Fibroblast of skin of right biceps (primary cell): ENCODE measurements at regions not wholly inside any gene's neighbourhood (a gene's known extent, or its start where the extent isn't known, plus 50 kb on each side); places are given as distances from the start of the nearest gene placed in this dataset.

Experiments
- DNase-seq: peaks from one replicate; pipeline ENCODE4 v3.0.0-alpha.2; 2013

DNA sequence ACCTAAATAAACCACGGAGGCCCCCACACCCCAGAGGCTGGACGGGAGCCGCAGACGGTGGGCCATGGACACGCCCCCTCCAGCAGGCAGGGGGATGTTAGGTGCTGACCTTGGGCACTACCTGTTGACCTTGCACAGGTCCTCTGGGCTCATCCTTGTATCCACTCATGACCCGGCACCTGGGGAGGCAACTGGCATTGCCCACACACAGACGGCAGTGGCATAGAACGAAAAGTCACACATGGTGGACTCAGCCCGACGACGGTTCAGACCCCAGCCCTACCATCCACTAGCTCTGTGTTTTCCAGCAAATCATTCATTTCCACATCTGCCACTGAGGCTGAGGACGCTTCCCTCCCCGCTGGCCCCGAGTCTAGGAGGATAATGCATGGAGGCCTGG, 247.7 kb upstream of the PPP2R2D start:
- no peak for DNase-seq

DNA sequence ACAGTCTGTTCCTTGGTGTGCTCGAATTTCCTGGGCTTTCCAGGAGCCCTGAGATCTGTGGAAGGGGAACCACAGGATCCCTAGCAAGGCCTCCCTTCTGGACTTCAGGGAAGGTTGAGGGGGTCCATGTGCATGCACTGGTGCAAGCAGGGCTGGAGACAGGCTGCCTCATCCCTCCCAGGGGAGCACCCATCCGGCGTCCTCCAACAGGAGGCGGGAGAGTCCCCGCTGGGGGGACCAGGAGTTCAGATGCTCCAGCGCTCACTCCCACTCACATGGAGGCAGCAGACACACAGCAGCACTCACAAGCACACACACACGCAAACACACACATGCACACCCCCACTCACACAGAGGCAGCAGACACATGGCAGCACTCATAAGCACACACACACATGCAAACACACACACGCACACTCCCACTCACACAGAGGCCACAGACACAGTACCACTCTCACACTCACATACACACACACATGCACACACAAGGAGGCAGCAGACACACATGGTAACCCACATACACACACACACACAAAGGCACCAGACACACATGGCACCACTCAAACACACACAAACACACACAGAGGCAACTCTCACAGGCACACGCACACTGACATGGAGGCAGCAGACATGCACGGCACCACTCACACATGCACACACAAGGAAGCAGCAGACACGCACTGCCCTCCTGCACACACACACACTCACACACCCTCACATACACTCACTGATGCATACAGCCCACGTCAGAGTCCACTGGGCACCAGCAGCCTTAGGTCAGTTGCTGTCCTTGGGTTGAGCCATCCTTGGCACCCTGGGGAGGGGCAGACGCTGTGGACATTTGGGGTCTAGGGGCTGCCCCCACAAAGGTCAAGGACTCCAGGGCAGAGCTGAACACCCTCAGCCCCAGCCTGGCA, 247.0 kb upstream of the PPP2R2D start:
- no peak for DNase-seq

DNA sequence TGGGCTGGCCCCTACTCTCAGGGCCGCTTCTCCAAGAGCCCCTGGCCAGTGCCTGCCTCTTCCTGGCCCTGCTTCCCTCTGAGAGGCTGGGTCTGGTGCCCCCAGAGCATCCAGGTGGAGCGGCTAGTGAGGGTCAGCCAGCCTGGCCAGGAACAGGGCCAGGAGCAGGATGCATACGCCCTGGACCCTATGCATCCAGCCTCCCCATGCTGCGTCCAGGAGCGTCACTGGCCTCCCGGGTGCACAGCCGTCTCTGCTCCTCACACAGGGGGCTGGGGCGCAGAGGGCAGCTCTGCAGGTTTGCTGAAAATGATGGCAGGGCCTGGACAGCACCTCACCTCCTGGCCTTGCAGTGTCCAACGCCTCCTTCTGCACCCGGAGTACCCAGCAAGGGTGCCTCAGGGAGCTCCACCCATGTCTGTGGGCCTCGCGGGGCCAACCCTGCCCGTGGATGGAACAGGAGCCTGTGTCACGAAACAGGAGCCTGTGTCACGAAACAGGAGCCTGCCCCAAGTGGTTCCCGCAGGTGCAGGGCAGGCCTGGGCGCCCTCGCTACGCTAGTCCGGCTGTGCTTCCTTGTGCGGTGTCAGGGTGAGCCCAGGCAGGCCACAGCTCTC, 246.2 kb upstream of the PPP2R2D start:
- DNase-seq = no peak

DNA sequence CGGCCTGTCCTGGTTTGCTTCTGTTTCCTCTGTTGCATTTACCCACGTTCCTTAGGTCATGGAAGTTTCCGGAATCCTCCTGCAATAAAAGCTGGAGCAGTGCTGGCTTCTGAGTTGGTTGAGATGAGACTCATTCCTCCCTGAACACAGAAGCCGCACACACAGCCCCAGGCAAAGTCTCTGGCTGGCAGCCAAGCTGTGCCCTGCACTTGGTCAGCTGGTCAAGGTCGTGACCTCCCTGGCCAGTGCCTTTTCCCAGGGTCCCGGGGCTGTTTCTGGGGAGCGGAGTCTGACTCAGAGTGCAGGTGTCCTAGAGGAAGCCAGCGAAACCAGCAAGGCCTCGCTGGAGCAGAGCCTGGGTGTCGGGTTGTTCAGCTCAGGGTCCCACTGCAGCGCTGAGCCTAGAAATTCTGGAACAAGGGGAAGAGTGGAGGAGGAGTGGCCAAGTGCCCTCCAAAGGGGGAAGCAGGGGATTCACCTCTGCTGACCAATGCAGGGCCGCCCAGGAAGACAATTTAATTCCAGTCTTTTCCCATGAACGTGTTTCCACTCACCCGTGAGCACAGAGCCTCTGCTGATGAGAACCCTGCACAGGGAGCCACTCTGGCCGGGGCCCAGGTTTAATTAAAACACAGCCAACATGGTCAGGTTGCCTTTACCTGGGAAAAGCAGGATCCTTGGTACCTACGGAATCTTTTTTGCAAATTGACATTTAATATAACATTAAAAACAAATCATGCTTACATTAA, 245.5 kb upstream of the PPP2R2D start:
- DNase-seq = no peak

DNA sequence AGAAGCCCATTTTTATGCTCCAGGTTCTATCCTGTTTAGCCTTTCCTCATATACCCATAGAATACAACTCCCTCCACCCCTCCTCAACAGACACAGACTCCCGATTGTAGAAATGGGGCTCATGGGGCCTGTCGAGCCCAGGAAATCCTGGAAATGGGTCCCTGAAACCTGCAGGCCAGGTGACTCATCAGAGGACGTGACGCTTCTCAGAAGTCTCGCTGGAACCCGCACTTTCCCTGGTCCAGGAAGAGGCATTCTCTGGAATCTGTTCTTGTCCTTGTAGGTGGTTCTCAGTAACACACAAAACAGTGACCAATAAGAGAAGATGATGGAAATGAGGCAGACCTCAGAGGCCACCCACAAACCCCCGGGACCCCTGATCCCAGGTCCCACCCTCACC, 244.8 kb upstream of the PPP2R2D start:
- DNase-seq = no peak

DNA sequence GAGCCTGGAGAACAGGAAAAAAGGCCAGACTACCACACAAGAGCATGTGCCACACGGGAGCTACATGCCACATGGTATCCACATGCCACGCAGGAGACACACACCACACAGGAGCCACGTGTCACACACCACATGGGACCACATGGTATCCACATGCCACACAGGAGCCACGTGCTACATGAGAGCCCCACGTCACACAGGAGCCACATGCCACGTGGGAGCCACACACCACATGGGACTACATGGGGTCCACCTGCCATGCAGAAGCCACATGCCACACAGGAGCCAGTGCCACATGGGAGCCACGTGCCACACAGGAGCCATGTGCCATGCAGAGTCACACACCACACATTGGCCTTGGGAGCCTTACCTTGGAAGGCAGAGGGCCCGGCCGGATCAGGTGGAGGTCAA, 244.4 kb upstream of the PPP2R2D start:
- no peak for DNase-seq

DNA sequence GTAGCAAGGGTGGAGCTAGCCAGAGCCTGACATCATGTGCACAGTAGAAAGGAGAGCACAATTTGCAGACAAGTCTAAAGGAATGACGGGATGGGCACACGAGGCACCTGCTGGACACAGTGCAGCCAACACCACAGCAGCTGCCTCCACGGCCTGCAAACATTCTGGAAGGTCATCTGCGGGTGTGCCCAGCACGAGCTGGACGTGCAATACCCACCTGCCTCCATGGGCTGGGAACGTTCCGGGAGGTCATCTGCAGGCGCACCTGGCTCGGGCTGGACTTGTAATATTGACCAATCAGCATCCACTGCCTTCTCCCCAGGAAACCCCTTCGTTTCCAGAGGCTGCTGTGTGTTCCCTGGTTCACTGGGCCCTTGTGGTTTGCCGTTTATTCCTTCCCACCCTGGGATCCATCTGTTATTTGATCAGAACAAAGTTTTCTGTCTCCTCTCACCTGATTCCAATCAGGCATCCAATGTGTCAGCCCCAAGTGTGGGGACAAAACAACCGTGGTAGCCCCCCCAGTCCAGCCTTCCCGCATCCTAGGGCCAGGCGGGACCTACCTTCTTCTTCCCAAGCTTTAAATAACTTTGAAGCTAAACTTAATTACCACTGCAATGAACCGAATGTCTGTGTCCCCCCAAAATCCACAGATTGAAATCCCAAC, 243.4 kb upstream of the PPP2R2D start:
- DNase-seq = no peak

DNA sequence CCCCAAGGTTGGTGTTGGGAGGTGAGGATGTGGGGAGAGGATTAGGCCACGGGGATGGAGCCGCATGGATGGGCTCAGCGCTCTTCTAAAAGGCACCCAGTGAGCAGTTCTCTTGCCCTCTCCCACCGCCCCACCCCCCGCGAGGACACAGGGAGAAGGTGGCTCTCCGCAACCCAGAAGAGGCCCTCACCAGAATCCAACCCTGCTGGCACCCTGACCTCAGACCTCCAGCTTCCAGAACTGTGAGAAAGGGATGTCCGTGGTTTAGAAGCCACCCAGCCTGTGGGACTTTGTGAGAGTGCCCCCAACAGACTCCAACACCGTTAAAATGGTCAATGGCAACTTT, 242.8 kb upstream of the PPP2R2D start:
- no peak for DNase-seq

DNA sequence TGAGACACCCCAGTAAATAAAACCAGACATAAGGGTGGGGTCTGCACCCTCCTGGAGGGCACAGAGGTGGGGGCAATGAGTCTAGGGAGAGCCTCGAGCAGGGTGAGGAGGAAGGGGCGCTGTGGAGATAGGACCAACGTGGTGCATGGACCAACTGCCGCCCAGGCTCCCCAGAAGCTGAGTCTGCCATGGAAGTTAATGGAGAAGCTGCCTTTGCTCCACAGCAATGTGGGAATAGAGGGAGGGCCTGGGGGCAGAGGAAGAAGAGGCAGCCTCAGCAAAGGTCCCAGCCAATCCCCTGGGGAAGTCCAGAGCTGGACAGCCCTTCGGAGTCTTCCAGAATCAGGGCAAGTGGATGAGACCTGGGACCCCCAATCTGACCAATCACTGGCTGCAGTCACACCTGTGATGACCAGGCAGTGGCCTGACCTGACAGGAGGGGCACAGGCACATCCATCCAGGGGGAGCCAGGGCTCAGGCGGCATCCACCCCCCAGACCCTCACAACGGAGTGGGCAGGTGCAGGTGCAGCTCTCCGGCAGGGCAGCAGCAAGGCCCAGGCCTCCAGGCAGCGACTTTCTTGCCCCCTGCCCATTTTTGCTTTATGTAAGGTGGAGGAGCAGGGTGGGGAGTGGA, 242.2 kb upstream of the PPP2R2D start:
- no peak for DNase-seq

DNA sequence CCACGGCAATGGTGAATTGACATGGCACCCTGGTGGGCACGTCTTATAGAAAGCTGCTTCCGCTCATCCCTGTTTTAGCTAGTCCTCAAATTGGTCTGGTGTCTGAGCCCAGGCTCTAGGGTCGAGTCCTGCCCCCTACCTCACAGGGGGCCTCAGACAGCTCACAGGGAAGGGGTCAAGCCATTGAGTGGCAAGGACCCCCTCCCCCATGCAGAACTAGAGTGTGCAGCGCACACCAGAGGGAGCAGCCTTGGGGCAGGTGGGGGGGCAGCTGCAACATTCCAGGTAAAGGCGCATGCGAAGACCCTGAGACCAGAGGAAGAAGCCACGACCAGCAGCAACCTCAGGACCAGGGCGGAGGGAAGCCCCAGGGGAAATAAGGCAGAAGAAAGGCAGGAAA, 240.4 kb upstream of the PPP2R2D start:
- no peak for DNase-seq

DNA sequence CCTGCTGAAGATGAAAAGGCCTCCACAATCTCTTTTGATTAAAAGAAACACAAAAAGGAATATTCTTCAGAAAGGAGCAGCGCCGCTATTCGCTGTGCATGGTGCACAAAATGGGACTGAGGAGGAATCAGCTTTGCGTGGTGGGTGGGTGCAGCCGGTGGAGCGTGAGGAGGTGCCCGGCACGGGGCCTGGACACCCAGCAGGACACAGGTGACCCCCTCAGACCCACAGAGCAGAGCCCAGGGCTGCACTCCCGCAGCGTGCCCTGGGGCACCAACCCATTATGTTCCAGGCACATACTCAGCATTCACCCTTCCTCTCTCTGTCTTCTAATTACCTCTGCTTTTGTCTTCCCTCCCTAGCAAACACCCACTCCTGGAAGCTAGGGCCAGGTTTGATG, 238.0 kb upstream of the PPP2R2D start:
- no peak for DNase-seq

DNA sequence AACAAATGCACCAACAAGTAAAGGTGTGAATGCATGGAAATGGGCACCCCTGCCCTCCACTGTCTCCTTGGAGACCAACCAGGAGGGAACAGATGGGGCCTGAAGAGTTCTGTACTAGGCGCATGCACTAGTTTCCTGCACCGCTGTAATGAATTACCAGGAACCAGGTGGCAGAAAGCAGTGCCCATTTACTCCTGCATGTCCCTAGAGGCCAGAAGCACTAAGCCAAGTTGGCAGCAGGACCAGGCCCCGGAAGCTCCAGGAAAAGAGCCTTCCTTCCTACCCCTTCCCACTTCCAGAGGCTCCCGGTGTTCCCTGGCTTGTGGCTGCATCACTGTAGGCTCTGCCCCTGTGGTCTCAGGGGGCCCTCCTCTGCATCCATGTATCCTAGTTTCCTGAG, 237.5 kb upstream of the PPP2R2D start:
- no peak for DNase-seq

DNA sequence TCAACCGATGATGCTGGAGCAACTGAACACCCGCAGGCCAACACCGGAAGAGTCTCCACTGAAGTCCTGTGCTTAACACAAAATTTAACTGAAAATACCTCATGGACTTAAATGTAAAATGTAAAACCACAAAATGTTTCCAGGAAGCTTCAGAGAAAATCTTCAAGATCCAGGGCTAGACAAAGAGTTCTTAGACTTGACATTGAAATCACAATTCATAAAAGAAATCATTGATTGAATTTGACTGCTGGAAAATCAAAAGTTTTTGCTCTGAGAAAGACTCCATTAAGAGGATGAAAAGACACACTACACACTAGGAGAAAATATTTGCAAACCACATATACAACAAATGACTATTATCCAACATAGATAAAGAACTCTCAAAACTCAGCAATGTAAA, 234.7 kb upstream of the PPP2R2D start:
- DNase-seq = no peak

DNA sequence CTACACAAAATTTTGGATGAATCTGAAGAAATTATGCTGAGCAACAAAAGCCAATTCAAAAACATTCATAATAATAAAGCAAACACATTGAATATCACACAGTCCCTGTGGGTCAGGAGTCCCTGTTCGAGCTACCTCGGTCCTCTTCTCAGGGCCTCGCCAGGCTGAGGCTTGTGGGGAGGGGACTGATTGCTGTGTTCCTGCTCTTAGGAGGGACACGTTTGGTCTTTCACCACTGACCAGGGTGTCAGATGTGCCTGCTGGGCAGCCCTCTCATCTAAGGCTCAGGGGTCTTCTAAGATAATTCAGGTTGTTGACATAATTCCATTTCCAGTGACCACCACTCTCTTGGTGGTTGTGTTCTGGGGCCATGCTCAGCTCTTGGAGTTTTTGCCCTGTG, 233.8 kb upstream of the PPP2R2D start:
- DNase-seq = no peak

DNA sequence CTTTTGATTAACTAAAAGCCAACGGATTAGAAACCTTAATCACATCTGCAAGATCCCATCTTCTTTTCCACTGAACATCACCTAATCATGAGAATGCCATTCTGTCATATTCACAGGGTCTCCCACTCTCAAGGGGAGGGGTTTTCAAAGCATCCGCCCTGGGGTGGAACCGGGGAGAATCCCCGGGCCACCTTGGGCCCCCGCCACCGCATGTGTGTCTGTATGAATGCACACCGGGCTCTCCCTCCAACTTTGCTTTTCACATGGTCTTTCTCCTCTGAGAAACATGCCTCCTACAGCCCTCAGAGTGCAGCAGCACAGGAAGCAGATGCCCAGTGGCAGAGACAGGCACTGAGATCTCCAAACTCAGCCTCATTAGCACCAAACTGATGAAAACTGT, 233.2 kb upstream of the PPP2R2D start:
- no peak for DNase-seq

DNA sequence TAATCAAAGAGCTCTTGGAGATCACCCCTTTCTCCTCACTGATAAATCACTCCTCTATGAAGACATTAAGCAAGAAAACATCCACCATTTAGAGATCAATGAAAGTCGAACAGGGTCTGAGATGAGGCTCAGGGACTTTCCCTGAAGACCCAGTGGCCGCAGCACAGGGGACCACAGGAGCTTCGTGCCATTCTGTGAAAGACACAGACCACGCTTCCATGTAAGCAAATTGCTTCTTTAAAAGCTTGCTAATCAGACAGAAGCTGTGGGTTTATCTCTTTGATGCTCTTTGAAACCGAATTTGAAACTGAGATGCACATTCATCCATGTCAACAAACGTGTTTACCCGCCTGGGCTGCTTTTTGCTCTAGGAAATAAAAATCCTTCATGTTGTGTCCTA, 231.9 kb upstream of the PPP2R2D start:
- DNase-seq = no peak

DNA sequence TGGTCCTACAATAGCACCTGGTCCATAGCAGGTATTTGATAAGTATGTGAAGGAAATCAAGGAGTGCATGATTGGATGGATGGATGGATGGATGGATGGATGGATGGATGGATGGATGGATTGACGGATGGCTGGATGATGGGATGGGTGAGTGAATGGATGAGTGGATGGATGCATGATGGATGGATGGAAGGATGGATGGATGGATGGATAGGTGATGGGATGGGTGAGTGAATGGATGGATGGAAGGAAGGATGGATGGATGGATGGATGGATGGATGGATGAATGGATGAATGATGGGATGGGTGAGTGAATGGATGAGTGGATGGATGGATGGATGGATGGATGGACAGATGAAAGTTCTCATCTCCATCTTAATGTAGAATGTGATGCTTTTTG, 231.0 kb upstream of the PPP2R2D start:
- DNase-seq = no peak

DNA sequence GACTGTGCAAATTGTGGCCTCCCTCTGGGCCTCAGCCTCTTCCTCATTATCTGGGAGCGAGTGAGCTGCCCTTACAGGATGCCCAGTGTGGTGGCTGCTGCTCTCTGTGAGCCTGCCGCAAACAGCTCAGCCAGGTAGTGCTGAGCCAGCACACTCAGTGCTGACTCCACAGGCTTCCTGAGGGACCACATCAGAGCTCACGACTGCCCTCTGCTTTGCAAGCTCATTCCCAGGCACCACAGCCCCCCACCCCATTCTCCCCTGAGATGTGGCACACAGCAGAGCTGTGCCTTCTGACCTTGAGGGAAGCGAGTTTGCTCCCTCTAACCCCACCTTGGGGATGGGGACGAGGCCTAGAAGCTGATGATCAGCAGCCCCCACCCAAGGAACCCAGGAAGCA, 230.5 kb upstream of the PPP2R2D start:
- DNase-seq = no peak

DNA sequence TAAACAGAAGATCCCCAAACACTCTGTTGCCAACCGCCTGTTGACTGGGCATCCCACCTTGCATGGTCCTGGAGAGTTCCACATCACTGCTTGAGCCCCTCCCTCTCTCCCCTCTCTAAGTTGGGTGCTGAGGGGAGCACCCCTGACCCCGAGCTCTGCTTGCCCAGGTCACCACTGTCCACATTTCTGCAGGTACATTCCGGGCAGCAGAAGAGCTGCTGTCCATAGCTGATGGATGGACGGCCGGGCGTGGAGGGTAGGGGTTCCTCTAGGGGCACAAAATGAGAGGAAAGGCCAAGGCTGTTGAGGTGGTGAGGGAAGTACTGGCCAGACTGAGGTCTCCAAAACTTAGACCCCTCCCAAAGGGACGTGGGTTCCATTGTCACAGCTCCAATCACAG, 227.4 kb upstream of the PPP2R2D start:
- no peak for DNase-seq

DNA sequence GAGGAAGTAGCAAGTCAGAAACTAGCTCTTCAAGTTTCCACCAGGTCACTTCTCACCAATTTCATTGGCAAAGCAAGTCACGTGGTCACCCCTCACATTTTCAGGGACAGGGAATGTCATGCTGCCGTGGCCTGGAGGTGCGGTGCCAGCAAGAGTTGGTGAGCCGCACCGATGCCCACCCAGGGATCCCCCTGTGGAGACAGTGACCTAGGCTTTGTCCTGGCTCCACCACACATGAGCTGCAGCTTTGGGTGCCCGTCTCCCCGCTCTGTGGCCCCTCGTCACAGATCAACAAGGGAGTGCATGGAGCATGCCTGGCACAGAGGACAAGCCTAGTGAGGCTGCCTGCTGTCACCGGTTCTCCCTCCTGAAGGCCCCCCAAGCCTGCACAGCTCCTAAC, 226.7 kb upstream of the PPP2R2D start:
- no peak for DNase-seq

DNA sequence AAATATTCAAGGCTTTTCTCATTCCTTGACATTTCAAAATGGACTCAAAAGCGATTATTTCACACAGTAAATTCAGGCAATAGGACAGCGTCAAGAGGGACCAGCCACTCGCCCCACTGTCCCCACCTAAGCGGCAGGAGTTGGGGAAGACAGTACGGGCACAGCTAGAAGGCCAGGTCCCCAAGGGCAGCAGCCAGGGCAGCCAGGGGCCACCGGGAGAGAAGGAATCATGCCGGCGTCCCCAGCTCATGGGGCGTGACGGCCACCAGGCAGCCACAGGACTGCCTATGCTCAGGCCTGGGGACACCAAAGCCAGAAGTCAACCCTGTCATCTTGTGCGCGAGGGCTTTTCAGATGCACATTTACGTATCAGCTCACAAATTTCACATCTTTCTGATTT, 225.7 kb upstream of the PPP2R2D start:
- DNase-seq = no peak

DNA sequence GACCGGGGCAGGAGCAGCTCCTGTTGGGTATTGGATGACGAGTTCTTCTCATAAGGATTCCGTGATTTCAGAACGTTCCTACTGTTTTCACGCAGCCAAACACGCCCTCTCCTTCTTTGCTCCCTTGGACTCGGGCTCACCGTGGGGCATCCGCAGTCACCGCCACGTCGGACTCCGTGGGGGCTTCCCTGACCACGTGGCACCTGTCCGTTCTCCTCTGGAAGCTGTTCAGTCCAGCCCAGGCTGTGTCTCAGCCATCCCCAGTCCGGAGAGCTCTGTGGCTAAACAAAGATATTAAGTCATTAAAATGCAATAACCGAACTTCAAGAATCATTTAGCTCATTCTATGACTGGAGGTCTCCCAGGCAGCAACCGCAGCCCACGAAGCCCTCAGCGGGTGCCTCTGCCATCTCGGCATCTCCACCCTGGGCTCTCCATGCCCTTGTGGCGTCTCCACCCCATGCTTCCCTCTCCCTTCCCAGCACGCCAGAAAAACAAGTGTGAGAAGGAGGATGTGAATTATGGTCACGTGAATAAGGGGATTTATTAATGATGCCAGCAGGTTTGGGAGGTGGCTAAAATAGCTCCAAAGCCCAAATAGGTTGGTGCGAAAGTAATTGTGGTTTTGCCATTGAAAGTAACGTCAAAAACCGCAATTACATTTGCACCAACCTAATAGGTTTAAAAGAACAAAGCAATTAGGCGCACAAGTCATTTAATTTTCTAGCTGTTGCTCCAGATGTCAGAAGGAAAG, 224.6 kb upstream of the PPP2R2D start:
- no peak for DNase-seq
